ENCODE measurements at regions not wholly inside any gene's neighbourhood (a gene's known extent, or its start where the extent isn't known, plus 50 kb on each side); places are given as distances from the start of the nearest gene placed in this dataset.

- DNase-seq (ENCODE audit: low read depth): no peak
- H3K4me3 ChIP-seq (ENCODE audit: control insufficient read depth, low read depth, low read length): no peak overlapping the region
- no peak for TF ChIP-seq CTCF (IDR thresholded peaks at IDR 0.05; ENCODE audit: control insufficient read depth, insufficient read depth, low read depth, low read length, missing control alignments)
These were observed 431.8 kb upstream of the FZD8 start for GRCh38 chr10:36073796-36074345.

- TF ChIP-seq CTCF (IDR thresholded peaks at IDR 0.05; ENCODE audit: control insufficient read depth, insufficient read depth, low read depth, low read length, missing control alignments): no peak
- no peak for DNase-seq (ENCODE audit: low read depth)
- no peak overlapping the region for H3K4me3 ChIP-seq (ENCODE audit: control insufficient read depth, low read depth, low read length)
These were observed 426.4 kb upstream of the FZD8 start for GRCh38 chr10:36068542-36068941.

- no peak overlapping the region for H3K4me3 ChIP-seq (ENCODE audit: control insufficient read depth, low read depth, low read length)
- no peak for DNase-seq (ENCODE audit: low read depth)
- TF ChIP-seq CTCF (IDR thresholded peaks at IDR 0.05; ENCODE audit: control insufficient read depth, insufficient read depth, low read depth, low read length, missing control alignments): no peak
These were observed 425.7 kb upstream of the FZD8 start for GRCh38 chr10:36067748-36068147.

GRCh38 chr10:36066850-36067249 lies 424.8 kb upstream of the FZD8 start:
- DNase-seq (ENCODE audit: low read depth): no peak
- no peak for TF ChIP-seq CTCF (IDR thresholded peaks at IDR 0.05; ENCODE audit: control insufficient read depth, insufficient read depth, low read depth, low read length, missing control alignments)
- no peak overlapping the region for H3K4me3 ChIP-seq (ENCODE audit: control insufficient read depth, low read depth, low read length)

- TF ChIP-seq CTCF (IDR thresholded peaks at IDR 0.05; ENCODE audit: control insufficient read depth, insufficient read depth, low read depth, low read length, missing control alignments): no peak
- no peak overlapping the region for H3K4me3 ChIP-seq (ENCODE audit: control insufficient read depth, low read depth, low read length)
- no peak for DNase-seq (ENCODE audit: low read depth)
These were observed 424.0 kb upstream of the FZD8 start for GRCh38 chr10:36066102-36066501.

GRCh38 chr10:36063396-36063795 lies 421.3 kb upstream of the FZD8 start:
- TF ChIP-seq CTCF (IDR thresholded peaks at IDR 0.05; ENCODE audit: control insufficient read depth, insufficient read depth, low read depth, low read length, missing control alignments): no peak
- no peak overlapping the region for H3K4me3 ChIP-seq (ENCODE audit: control insufficient read depth, low read depth, low read length)
- DNase-seq (ENCODE audit: low read depth): no peak

GRCh38 chr10:36057731-36058130 lies 415.6 kb upstream of the FZD8 start:
- no peak for TF ChIP-seq CTCF (IDR thresholded peaks at IDR 0.05; ENCODE audit: control insufficient read depth, insufficient read depth, low read depth, low read length, missing control alignments)
- no peak overlapping the region for H3K4me3 ChIP-seq (ENCODE audit: control insufficient read depth, low read depth, low read length)
- DNase-seq (ENCODE audit: low read depth): no peak
